WI38 (cell line): ENCODE measurements at regions not wholly inside any gene's neighbourhood (a gene's known extent, or its start where the extent isn't known, plus 50 kb on each side); places are given as distances from the start of the nearest gene placed in this dataset.

Experiments
- H3K4me3 ChIP-seq: 2 replicates; pipeline ENCODE4 v1.5.1; 2011; ENCODE audit warnings: low read depth, mild to moderate bottlenecking, control low read depth, low read length
- CTCF ChIP-seq: IDR thresholded peaks from 2 replicates; pipeline ENCODE4 v1.5.1; 2012; ENCODE audit warnings: low read depth, mild to moderate bottlenecking, control low read depth, low read length

GRCh38 chr10:33441561-33441960 lies 107.1 kb upstream of the NRP1 start:
- TF ChIP-seq CTCF = no peak
- no peak overlapping the region for H3K4me3 ChIP-seq

GRCh38 chr10:33434933-33435332 lies 100.5 kb upstream of the NRP1 start:
- TF ChIP-seq CTCF = no peak
- H3K4me3 ChIP-seq = no peak overlapping the region

DNA sequence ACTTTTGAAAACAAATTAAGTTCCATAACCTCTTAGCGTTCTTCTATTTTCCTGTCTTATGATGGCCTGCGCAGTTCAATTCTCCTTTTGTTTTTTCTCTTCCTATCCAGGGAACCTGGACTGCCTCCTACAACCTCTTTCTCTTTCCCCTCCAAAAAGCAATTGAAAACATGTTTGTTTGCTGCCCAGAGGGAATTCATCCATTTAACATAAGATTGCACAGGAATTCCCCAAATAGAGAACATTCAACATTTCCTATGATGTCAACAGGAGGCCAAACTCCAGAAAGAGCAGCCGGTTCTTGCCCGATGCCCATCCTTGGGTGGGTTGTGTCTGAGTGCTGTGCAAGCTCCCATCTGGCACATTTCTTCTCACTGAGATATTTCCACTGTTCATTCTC lies 94.2 kb upstream of the NRP1 start:
- H3K4me3 ChIP-seq = no peak overlapping the region
- TF ChIP-seq CTCF = no peak

- no peak for TF ChIP-seq CTCF
- no peak overlapping the region for H3K4me3 ChIP-seq
Observed at GRCh38 chr10:33423154-33423529, 88.7 kb upstream of the NRP1 start.

DNA sequence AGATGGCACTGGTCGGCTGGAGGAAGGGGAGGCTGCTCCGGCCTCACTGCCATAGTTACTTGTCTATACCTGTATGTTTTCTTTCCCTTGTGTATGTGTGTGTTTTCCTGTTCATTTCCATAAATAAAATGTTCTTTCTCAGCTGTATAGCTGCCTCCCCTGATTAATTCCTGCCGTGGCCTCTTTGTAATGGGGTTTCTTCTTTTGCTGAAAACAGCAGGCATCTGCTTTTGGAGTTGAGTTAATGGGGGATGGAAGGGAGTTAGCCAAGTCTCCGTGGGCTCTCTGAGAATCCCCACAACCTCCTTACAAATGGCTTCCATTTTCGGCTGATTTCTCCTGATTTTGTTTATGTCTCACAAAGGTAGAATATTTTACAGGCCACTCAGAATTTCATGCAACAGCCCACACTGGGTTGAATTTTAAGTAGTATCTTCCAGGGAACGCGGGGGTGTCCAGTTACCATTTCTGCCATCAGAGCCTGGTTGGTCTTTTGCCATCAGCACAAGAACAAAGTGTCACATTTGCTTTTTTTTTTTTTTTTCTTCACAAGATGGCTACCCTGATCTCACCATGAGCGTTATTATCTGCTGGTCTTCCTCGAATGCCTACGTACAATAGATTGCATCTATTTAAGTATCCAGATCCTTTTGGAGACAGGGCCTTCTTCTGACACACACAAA lies 88.1 kb upstream of the NRP1 start:
- no peak for TF ChIP-seq CTCF
- H3K4me3 ChIP-seq = no peak overlapping the region

DNA sequence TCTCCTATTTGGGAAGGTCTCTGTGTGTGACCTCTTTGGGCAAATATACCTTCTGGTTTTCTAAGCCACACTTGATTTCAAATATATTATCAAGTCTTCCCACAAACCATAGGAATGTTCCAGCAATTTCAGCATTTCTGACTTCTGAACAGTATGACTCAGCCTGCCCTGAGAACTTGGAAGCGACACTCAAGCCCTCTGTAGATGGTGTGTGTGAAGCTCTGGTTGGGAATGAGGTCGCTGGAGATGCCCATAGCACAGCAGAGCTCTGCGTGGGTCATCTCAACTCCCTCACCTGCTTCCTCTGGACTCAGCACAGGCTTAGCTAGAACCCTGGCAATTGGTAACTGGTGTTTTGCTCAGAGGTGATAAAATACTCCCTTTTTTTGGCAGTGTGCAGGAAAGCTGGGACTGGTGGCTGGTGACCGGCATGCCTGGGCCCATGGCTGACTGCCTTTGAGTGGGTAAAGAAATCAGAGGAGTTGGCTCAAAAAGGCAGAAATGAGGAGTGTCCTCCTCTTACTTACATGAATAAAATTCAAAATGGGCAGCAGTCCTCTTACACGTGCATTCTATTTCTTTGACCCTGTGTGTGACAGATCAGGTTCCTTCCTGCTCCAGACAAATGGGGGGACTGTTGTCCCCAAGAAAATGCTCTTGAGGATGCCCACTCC lies 87.5 kb upstream of the NRP1 start:
- H3K4me3 ChIP-seq = no peak overlapping the region
- no peak for TF ChIP-seq CTCF

- TF ChIP-seq CTCF = no peak
- H3K4me3 ChIP-seq = no peak overlapping the region
Observed at GRCh38 chr10:33419311-33419710, 84.8 kb upstream of the NRP1 start.
